NCI-H1105 treated with DMSO at 0.1 percent for 48 hours (cell line): ENCODE measurements at regions not wholly inside any gene's neighbourhood (a gene's known extent, or its start where the extent isn't known, plus 50 kb on each side); places are given as distances from the start of the nearest gene placed in this dataset.

Experiments used
- DNase-seq: peaks from one replicate; lab custom pipeline; 2025; lab: John Stamatoyannopoulos, UW

DNA sequence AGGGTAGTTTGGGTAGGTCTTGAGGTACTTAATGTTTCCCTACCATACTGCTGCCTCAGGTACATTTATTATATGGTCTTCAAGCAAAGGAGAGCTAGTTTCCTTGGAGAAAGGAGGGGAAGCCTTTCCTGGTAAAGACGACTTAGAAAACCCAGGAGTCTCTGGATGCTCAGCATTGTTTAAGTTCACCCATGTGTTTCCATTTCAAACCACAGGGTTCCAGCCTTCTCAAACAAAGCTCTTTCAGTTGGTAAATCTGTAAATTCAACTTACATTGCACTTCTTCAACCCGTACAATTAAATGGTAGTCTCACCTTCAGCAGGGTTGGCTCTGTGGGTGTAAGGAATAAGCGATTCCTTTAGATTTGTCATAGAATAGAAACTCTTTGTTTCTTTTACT, 111.9 kb upstream of the UNC5C start:
- DNase-seq, result no peak

DNA sequence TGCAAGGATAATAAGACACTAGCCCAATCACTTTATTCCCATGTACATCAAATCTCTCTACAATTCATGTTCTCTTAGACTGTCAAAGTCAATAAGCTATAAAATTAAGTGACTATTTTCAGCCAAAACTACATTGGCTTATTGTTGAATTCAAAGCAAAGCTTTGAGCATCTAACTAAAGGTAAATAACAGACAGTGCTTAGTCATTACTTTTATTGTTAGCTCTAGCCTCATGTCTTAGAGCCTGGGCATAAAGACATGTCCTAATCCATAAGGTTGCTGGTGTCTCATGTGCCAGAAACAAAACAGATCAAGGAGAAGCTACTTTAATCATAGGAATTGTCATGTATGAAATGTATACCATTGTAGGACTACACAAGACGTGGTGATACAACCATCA, 103.1 kb upstream of the UNC5C start:
- DNase-seq, result no peak

DNA sequence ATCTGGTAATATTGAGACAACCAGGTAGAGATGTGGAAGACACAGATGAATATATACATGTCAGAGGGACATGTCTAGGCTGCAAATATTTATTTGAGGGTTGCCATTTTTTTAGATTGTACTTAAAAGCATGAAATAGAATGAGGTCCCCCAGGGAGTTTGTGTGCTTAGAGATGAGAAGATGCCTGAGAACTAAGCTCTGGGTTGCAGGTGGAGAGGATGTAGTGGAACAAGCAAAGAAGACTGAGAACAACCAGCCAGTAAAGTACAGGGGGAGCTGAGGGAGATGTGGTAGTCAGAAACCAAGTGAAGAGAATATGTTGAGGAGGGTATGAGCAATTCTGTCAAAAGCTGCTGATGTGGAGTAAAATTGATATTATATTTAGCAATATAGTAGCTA, 95.6 kb upstream of the UNC5C start:
- DNase-seq, result no peak

DNA sequence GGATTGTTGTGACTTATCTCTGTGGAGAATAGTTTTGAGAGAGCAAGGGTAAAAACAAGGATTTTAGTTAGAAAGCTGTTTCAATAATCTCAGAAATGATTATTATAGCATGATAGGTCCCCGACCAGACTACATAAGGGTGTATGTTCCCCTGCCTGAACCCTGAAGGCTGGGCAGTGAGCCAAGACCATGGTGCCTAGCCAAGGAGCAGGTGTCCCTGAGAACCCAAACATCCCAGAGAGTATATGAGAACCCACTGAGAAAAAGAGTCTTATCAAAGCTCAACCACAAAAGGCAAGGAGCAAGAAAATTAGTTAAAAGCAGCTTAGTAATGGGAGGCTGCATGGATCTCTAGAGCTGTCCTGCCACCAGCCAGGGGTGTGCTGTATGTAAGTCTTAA, 94.9 kb upstream of the UNC5C start:
- DNase-seq, result no peak

GRCh38 chr4:95641571-95641970, 92.8 kb upstream of the UNC5C start:
- DNase-seq, result no peak

DNA sequence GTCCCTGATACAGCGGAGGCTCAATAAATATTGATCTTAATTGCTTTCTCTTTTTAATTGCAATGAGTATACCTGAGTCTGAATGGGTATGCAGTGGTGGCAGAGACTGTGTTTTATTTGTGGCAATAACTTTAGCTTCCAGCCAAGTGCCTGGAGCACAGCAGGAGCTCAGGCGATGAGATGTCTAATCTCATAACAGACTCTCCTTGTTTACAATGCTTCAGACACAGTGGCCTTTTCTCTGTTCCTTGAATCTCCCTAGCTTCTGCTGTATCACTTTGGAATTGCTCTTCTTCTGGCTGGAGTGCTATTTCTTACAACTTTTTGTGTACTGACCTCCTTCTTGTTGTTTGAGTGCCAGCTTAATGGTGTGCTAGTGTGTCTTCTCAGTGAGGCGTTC, 91.5 kb upstream of the UNC5C start:
- DNase-seq, result no peak

- DNase-seq, result no peak
Measured at GRCh38 chr4:95638920-95639501, 90.2 kb upstream of the UNC5C start.

DNA sequence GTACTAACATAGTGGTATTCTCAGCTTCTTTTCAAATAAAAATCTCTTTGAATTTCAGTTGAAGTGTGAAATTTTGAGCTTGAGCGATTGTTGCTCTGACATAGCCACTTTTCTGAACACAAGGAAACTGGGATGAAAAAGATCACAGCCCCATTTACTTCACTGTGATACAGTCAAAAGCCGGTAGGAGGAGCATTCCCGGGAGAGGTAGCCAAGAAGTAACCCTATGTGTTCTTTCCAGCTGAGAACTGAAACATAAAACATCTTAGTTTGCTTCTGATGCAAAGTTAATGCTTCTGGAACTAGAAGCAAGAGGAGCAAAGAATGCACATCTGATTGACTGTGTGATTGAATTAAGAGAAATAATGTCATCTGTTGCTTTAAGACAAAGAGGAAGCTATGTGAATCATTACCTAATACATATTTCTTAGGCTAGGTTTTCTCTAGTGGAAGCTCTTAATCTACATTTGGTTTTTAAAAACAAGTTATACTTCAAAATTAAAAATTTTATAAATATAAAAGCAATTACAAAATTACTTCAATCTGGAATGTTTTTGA, 88.3 kb upstream of the UNC5C start:
- no peak for DNase-seq

GRCh38 chr4:95636061-95636460, 87.3 kb upstream of the UNC5C start:
- no peak for DNase-seq

- no peak for DNase-seq
Measured at GRCh38 chr4:95627709-95628108, 78.9 kb upstream of the UNC5C start.

- no peak for DNase-seq
Measured at GRCh38 chr4:95627024-95627605, 78.3 kb upstream of the UNC5C start.

GRCh38 chr4:95625020-95625419, 76.2 kb upstream of the UNC5C start:
- no peak for DNase-seq

GRCh38 chr4:95619525-95620443, 71.0 kb upstream of the UNC5C start:
- no peak for DNase-seq

DNA sequence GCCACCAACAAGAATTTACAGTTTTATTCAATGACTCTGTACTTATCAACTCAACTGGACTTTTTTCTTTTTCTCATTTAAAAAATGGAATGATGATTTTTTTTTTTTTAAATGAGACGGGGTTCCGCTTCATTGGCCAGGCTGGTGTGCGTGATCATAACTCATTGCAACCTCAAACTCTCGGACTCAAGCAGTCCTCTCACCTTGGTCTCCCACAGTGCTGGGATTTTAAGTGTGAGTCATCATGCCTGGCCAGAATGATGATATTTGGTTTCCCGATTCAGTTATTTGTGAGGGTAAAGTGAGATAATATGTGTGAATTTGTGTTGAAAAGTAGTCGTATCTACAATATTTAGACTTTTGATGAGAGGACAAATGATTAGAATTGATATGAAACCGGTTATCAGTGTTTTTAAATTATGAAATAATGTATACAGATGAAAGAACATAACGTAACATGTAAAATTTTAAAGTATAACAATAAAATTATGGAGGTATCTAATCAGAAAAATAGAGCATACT, 66.0 kb upstream of the UNC5C start:
- no peak for DNase-seq

- no peak for DNase-seq
Measured at GRCh38 chr4:95610061-95610569, 61.3 kb upstream of the UNC5C start.

DNA sequence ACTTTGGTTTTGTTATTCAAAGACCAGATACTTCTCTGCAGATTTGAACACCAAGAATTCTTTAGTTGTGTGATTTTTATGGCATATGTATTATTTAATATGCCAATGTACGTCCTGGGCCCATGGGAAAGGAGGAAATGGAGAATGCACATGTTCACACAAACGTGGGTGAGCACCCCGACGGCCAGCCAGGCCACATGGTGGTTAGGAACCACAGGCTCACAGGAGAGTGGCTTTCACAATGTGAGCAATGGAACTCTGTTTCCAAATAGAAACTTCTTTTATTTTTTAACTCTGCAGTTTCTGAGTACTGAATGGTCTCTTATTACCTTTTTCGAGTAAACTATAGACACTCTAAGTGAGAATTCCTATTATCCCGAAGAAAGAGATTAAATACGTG, 58.0 kb upstream of the UNC5C start:
- no peak for DNase-seq

- no peak for DNase-seq
Measured at GRCh38 chr4:95603393-95603792, 54.6 kb upstream of the UNC5C start.

- DNase-seq, result no peak
Measured at GRCh38 chr4:95602872-95603271, 54.1 kb upstream of the UNC5C start.

GRCh38 chr4:95601356-95601755, 52.6 kb upstream of the UNC5C start:
- no peak for DNase-seq

DNA sequence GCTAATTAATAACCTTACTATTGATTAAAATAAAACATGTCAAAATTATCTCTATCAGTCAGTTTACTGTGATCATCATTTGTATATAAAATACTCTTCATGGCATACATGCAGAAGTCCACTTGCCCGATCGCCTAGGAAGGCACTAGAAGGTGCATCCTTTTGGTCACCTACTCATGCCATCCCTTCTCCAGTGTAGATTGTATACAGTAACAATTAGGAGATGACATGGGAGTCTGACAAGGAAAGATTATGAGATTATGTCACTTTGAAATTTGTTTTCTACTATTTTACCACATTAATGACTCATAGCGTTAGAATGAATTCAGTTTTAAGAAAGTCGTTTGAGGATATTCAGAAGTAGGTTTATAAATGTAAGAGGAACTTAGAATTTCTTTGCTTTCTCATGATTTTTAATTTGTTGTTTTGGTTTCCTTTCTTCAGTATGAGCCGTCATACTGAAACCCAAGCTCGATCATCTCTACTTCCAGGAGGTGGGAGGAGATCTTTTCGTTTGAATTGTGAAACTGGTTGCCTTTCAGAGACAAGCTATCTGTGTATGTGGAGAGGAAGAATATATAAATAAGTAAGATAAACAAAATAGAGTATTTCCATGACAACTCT, 51.1 kb upstream of the UNC5C start:
- no peak for DNase-seq
